Loucy (cell line): ENCODE measurements at regions not wholly inside any gene's neighbourhood (a gene's known extent, or its start where the extent isn't known, plus 50 kb on each side); places are given as distances from the start of the nearest gene placed in this dataset.

Experiments
- H2AFZ ChIP-seq: fragments of 200-600 bp; sonication (generic); 2 replicates; pipeline ENCODE4 v1.6.0; 2016; ENCODE audit warnings: antibody characterized with exemption, mild to moderate bottlenecking, low read length, moderate library complexity
- H3F3A ChIP-seq: fragments of 200-600 bp; 2 replicates; pipeline ENCODE4 v1.6.0; 2016; ENCODE audit warnings: antibody characterized with exemption, low read depth, mild to moderate bottlenecking
- H3K27me3 ChIP-seq: fragments of 200-600 bp; sonication (generic); 2 replicates; pipeline ENCODE4 v1.6.1; 2014; ENCODE audit warnings: low read length, mild to moderate bottlenecking; ENCODE audit not compliant: insufficient read depth, poor library complexity, severe bottlenecking
- H3K36me3 ChIP-seq: fragments of 200-600 bp; sonication (generic); 2 replicates; pipeline ENCODE4 v1.6.1; 2016; ENCODE audit warnings: low read length; ENCODE audit not compliant: insufficient read depth
- H3K4me1 ChIP-seq: fragments of 200-600 bp; sonication (generic); 2 replicates; pipeline ENCODE4 v1.5.1; 2014; ENCODE audit warnings: low read length, mild to moderate bottlenecking; ENCODE audit not compliant: insufficient read depth, poor library complexity, severe bottlenecking
- H3K4me2 ChIP-seq: fragments of 200-600 bp; sonication (generic); 2 replicates; pipeline ENCODE4 v1.6.0; 2014; ENCODE audit warnings: antibody characterized with exemption, low read length, low read depth, mild to moderate bottlenecking; ENCODE audit not compliant: poor library complexity, severe bottlenecking
- H3K4me3 ChIP-seq: fragments of 200-600 bp; sonication (generic); 2 replicates; pipeline ENCODE4 v1.5.1; 2014; ENCODE audit warnings: low read length, mild to moderate bottlenecking, mixed read lengths; ENCODE audit not compliant: poor library complexity, severe bottlenecking
- H3K79me2 ChIP-seq: fragments of 200-600 bp; sonication (generic); 2 replicates; pipeline ENCODE4 v1.6.1; 2014; ENCODE audit warnings: low read length; ENCODE audit not compliant: insufficient read depth
- H3K9ac ChIP-seq: fragments of 200-600 bp; sonication (generic); 2 replicates; pipeline ENCODE4 v1.6.0; 2014; ENCODE audit warnings: mild to moderate bottlenecking, low read depth, low read length, moderate library complexity; ENCODE audit not compliant: poor library complexity, severe bottlenecking
- H3K9me2 ChIP-seq: fragments of 200-600 bp; sonication (generic); replicated peaks from 2 replicates; pipeline ENCODE4 v1.6.1; 2016; ENCODE audit warnings: low read depth, low read length, mixed read lengths
- H3K9me3 ChIP-seq: fragments of 200-600 bp; sonication (generic); 2 replicates; pipeline ENCODE4 v1.6.1; 2014; ENCODE audit warnings: mild to moderate bottlenecking, antibody characterized with exemption, low read length, low read depth; ENCODE audit not compliant: insufficient read depth
- H4K20me1 ChIP-seq: fragments of 200-600 bp; sonication (generic); 2 replicates; pipeline ENCODE4 v1.6.0; 2014; ENCODE audit warnings: antibody characterized with exemption, low read length, mild to moderate bottlenecking; ENCODE audit not compliant: insufficient read depth, poor library complexity, severe bottlenecking
- CTCF ChIP-seq: fragments of 200-600 bp; sonication (generic); conservative IDR thresholded peaks from 2 replicates; pipeline ENCODE4 v1.5.1; 2014; ENCODE audit warnings: mild to moderate bottlenecking, antibody characterized with exemption, low read length
- EZH2phosphoT487 ChIP-seq: fragments of 200-600 bp; IDR thresholded peaks from 2 replicates; pipeline ENCODE4 v1.6.1; 2018; ENCODE audit warnings: antibody characterized with exemption, mild to moderate bottlenecking, moderate library complexity, borderline replicate concordance

GRCh38 chr12:88645816-88646215 lies 65.5 kb upstream of the KITLG start:
- Histone ChIP-seq H3K9ac (no peak overlapping the region), H3K4me3 (no peak overlapping the region), H3K27me3 (no peaks in the 10 kb centered on the region), H3K9me2 (no peaks in the 10 kb centered on the region), H3F3A (no peaks in the 10 kb centered on the region), H2AFZ (no peak overlapping the region), H3K79me2 (no peaks in the 10 kb centered on the region), H3K9me3 (no peaks in the 10 kb centered on the region), H3K4me1 (no peaks in the 10 kb centered on the region), H3K4me2 (no peak overlapping the region), H4K20me1 (no peaks in the 10 kb centered on the region), H3K36me3 (no peaks in the 10 kb centered on the region)
- TF ChIP-seq CTCF (no peak), EZH2phosphoT487 (no peak)

GRCh38 chr12:88644946-88645702 lies 64.9 kb upstream of the KITLG start:
- H3K79me2 ChIP-seq, result no peaks in the 10 kb centered on the region
- H3K27me3 ChIP-seq, result no peaks in the 10 kb centered on the region
- no peaks in the 10 kb centered on the region for H3K9me3 ChIP-seq
- H2AFZ ChIP-seq, result no peak overlapping the region
- TF ChIP-seq CTCF, result no peak
- no peak for TF ChIP-seq EZH2phosphoT487
- H4K20me1 ChIP-seq, result no peaks in the 10 kb centered on the region
- no peak overlapping the region for H3K9ac ChIP-seq
- H3K4me1 ChIP-seq, result no peaks in the 10 kb centered on the region
- no peaks in the 10 kb centered on the region for H3K36me3 ChIP-seq
- no peaks in the 10 kb centered on the region for H3F3A ChIP-seq
- no peak overlapping the region for H3K4me3 ChIP-seq
- no peaks in the 10 kb centered on the region for H3K9me2 ChIP-seq
- H3K4me2 ChIP-seq, result no peak overlapping the region

GRCh38 chr12:88643685-88644084 lies 63.4 kb upstream of the KITLG start:
- Histone ChIP-seq H3K4me3 (no peak overlapping the region), H3K9me2 (no peaks in the 10 kb centered on the region), H4K20me1 (no peaks in the 10 kb centered on the region), H3K36me3 (no peaks in the 10 kb centered on the region), H2AFZ (no peak overlapping the region), H3K9me3 (no peaks in the 10 kb centered on the region), H3K27me3 (no peaks in the 10 kb centered on the region), H3F3A (no peaks in the 10 kb centered on the region), H3K4me2 (no peak overlapping the region), H3K9ac (no peak overlapping the region), H3K4me1 (no peaks in the 10 kb centered on the region), H3K79me2 (no peaks in the 10 kb centered on the region)
- no peak for TF ChIP-seq EZH2phosphoT487
- no peak for TF ChIP-seq CTCF
